Liver (tissue), 8 donors: ENCODE measurements at regions not wholly inside any gene's neighbourhood (a gene's known extent, or its start where the extent isn't known, plus 50 kb on each side); places are given as distances from the start of the nearest gene placed in this dataset.

Source experiments
- DNase-seq: peaks from one replicate; pipeline ENCODE4 v3.0.0-alpha.2; 2017; ENCODE audit warnings: low spot score
- H3K27ac ChIP-seq, 2 donors: one replicate each; pipeline ENCODE4 v1.7.0; 2013; ENCODE audit warnings: inconsistent platforms in 2 of 2, low read length in 2 of 2, control low read depth in 1 of 2, low read depth in 1 of 2, mild to moderate bottlenecking in 1 of 2
- H3K27me3 ChIP-seq, 4 donors: one replicate each; pipeline versions ENCODE4 v1.6.1 to v1.7.0; 2013; ENCODE audit warnings: low read length in 3 of 4, inconsistent platforms in 1 of 4, mild to moderate bottlenecking in 1 of 4, moderate library complexity in 1 of 4; ENCODE audit not compliant: control insufficient read depth in 4 of 4, insufficient read depth in 4 of 4
- H3K36me3 ChIP-seq, 4 donors: one replicate each; pipeline versions ENCODE4 v1.6.1 to v1.7.0; 2013; ENCODE audit warnings: low read length in 3 of 4, mild to moderate bottlenecking in 3 of 4, low read depth in 1 of 4, moderate library complexity in 1 of 4; ENCODE audit not compliant: control insufficient read depth in 4 of 4, insufficient read depth in 3 of 4
- H3K4me1 ChIP-seq, 4 donors: one replicate each; pipeline versions ENCODE4 v1.6.1 to v1.7.0; 2013; ENCODE audit warnings: low read length in 3 of 4, mild to moderate bottlenecking in 3 of 4, moderate library complexity in 1 of 4; ENCODE audit not compliant: control insufficient read depth in 4 of 4, insufficient read depth in 4 of 4
- H3K4me3 ChIP-seq, 3 donors: one replicate each; pipeline versions ENCODE4 v1.6.1 to v1.7.0; 2013; ENCODE audit warnings: low read length in 3 of 3, control low read depth in 1 of 3, low read depth in 1 of 3, mild to moderate bottlenecking in 1 of 3
- H3K9ac ChIP-seq, 2 donors: one replicate each; pipeline ENCODE4 v1.7.0; 2013; ENCODE audit warnings: low read length in 2 of 2, mild to moderate bottlenecking in 2 of 2, moderate library complexity in 2 of 2, control low read depth in 1 of 2, low read depth in 1 of 2
- H3K9me3 ChIP-seq, 4 donors: one replicate each; pipeline versions ENCODE4 v1.6.1 to v1.7.0; 2013; ENCODE audit warnings: low read length in 3 of 4; ENCODE audit not compliant: control insufficient read depth in 4 of 4
- EGR1 ChIP-seq, 2 donors: IDR thresholded peaks; 2 replicates each; pipeline ENCODE4 v1.6.1; 2016 to 2018; ENCODE audit warnings: antibody characterized with exemption in 2 of 2, low read depth in 2 of 2
- FOXA1 ChIP-seq: IDR thresholded peaks from 2 replicates; pipeline ENCODE4 v1.6.1; 2016; ENCODE audit warnings: antibody characterized with exemption
- FOXA2 ChIP-seq: IDR thresholded peaks from 2 replicates; pipeline ENCODE4 v1.6.1; 2016; ENCODE audit warnings: antibody characterized with exemption
- GABPA ChIP-seq, 2 donors: IDR thresholded peaks in 1 of 2; conservative IDR thresholded peaks in 1 of 2; 2 replicates each; pipeline ENCODE4 v1.6.1; 2016; ENCODE audit warnings: antibody characterized with exemption in 2 of 2, mild to moderate bottlenecking in 1 of 2, moderate library complexity in 1 of 2
- HNF4A ChIP-seq, 2 donors: conservative IDR thresholded peaks; 2 replicates each; pipeline ENCODE4 v1.6.1; 2016; ENCODE audit warnings: antibody characterized with exemption in 2 of 2, mild to moderate bottlenecking in 2 of 2
- RAD21 ChIP-seq, 2 donors: IDR thresholded peaks; 2 replicates each; pipeline ENCODE4 v1.6.1; 2016; ENCODE audit warnings: antibody characterized with exemption in 2 of 2, mild to moderate bottlenecking in 2 of 2
- RXRA ChIP-seq, 2 donors: IDR thresholded peaks; 2 replicates each; pipeline ENCODE4 v1.6.1; 2017 to 2018; ENCODE audit warnings: antibody characterized with exemption in 2 of 2, mild to moderate bottlenecking in 1 of 2
- SP1 ChIP-seq: IDR thresholded peaks from 2 replicates; pipeline ENCODE4 v1.6.1; 2018; ENCODE audit warnings: antibody characterized with exemption, mild to moderate bottlenecking
- TAF1 ChIP-seq: conservative IDR thresholded peaks from 2 replicates; pipeline ENCODE4 v1.6.1; 2016; ENCODE audit warnings: antibody characterized with exemption, mild to moderate bottlenecking
- WGBS: extraction: QIAGEN DNeasy Blood & Tissue Kit; methylation state at CpG from one replicate; pipeline ENCODE4 v1.1.7; 2013; 5-methylcytosine and 5-hydroxymethylcytosine counted together
- TF ChIP-seq, protein P1 (sequence below): IDR thresholded peaks from 2 replicates; pipeline ENCODE4 v1.6.1; 2016; ENCODE audit warnings: antibody characterized with exemption
- TF ChIP-seq, protein P2 (sequence below): fragments of 150-350 bp; IDR thresholded peaks from 2 replicates; pipeline ENCODE4 v1.5.1; 2017; ENCODE audit warnings: improper control_type of control experiment, low read depth, low read length; ENCODE audit not compliant: missing input control
- TF ChIP-seq, protein P3 (sequence below): IDR thresholded peaks from 2 replicates; pipeline ENCODE4 v1.6.1; 2016; ENCODE audit warnings: antibody characterized with exemption
- TF ChIP-seq, protein P4 (sequence below): IDR thresholded peaks from 2 replicates; pipeline ENCODE4 v1.6.1; 2016; ENCODE audit warnings: antibody characterized with exemption
- donor health status: healthy.
- donor health status: healthy.
- donor health status: healthy.
- donor health status: healthy.
- donor health status: healthy.

DNA sequence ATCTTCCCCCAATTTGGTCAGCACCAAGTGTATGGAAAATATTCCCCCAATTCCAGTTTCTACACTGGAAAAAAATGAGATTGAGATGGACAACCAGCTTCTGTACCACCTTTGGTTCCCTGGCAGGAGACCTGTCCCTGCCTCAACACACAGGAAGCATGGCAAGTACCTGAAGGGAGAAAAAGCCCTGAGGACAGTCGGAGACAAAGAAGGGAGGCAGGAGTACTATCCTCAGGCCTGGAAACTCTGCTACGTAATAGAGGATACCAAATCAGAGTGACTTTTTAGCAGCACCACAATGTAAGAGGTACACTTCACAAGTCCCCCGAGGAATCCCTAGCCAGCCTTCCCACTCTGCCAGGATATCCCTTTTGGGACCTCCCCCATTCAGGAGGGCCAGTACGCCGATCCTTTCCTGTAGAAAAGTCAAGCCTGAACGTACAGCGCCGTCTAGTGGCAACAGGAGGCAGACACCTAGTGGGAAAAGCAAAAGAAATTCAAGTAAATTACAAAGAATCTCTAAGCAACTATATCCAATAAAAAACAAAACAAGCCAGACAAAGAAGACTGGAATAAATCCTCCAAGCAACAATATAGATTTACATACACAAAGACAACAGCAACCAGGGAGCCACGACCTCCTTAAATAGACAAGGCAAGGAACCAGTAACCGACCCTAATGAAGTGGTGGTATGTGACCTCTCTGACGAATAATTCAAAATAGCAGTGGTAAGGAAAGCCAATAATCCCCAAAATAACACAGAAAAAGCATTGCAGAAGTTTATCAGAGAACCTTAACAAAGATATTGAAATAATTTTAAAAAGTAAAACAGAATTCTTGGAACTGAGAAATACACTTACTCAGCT is 63.3 kb upstream of the SLCO6A1 start:
- peaks cover 0 to 3% (median 0%) of the 10 kb centered on the region in 4 donors for H3K27me3 ChIP-seq
- H3K9me3 ChIP-seq = no peaks in the 10 kb centered on the region
- no peak for DNase-seq
- WGBS = 38% methylated on average over 11 of the region's 11 CpGs
- H3K4me1 ChIP-seq = no peaks in the 10 kb centered on the region
- no peak overlapping the region for H3K27ac ChIP-seq
- H3K9ac ChIP-seq = no peak overlapping the region
- H3K36me3 ChIP-seq = no peaks in the 10 kb centered on the region
- no peak overlapping the region for H3K4me3 ChIP-seq
- TF ChIP-seq, protein P1, sequence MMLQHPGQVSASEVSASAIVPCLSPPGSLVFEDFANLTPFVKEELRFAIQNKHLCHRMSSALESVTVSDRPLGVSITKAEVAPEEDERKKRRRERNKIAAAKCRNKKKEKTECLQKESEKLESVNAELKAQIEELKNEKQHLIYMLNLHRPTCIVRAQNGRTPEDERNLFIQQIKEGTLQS = no peak
- TF ChIP-seq RAD21 (IDR thresholded peaks at IDR 0.05) (peak; percentile 59 to 76), TAF1 (no peak)
- TF ChIP-seq, protein P2, sequence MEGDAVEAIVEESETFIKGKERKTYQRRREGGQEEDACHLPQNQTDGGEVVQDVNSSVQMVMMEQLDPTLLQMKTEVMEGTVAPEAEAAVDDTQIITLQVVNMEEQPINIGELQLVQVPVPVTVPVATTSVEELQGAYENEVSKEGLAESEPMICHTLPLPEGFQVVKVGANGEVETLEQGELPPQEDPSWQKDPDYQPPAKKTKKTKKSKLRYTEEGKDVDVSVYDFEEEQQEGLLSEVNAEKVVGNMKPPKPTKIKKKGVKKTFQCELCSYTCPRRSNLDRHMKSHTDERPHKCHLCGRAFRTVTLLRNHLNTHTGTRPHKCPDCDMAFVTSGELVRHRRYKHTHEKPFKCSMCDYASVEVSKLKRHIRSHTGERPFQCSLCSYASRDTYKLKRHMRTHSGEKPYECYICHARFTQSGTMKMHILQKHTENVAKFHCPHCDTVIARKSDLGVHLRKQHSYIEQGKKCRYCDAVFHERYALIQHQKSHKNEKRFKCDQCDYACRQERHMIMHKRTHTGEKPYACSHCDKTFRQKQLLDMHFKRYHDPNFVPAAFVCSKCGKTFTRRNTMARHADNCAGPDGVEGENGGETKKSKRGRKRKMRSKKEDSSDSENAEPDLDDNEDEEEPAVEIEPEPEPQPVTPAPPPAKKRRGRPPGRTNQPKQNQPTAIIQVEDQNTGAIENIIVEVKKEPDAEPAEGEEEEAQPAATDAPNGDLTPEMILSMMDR = peak; percentile 32
- TF ChIP-seq, protein P3, sequence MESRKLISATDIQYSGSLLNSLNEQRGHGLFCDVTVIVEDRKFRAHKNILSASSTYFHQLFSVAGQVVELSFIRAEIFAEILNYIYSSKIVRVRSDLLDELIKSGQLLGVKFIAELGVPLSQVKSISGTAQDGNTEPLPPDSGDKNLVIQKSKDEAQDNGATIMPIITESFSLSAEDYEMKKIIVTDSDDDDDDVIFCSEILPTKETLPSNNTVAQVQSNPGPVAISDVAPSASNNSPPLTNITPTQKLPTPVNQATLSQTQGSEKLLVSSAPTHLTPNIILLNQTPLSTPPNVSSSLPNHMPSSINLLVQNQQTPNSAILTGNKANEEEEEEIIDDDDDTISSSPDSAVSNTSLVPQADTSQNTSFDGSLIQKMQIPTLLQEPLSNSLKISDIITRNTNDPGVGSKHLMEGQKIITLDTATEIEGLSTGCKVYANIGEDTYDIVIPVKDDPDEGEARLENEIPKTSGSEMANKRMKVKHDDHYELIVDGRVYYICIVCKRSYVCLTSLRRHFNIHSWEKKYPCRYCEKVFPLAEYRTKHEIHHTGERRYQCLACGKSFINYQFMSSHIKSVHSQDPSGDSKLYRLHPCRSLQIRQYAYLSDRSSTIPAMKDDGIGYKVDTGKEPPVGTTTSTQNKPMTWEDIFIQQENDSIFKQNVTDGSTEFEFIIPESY = no peak

DNA sequence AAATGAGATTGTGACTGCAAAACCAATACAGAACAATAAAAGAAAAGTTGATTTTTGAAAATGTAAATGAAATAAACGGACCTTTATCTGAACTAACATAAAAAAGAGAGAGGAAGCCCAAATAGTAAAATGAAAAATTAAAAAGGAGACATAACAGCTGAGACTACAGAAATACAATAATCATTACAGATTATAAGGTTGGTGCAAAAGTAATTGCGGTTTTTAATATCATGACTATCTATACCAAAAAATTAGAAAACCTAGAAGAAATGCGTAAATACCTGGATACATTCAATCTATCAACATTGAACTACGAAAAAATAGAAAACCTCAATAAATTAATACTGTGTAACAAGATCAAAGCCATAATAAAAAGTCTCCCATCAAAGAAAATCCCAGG is 71.9 kb upstream of the SLCO6A1 start:
- H3K36me3 ChIP-seq = no peaks in the 10 kb centered on the region
- no peak overlapping the region for H3K4me3 ChIP-seq
- no peak overlapping the region for H3K9ac ChIP-seq
- peaks cover 0 to 4% (median 0%) of the 10 kb centered on the region in 4 donors for H3K27me3 ChIP-seq
- TF ChIP-seq GABPA (IDR thresholded peaks at IDR 0.05 in 1 of 2, conservative IDR thresholded peaks at IDR 0.05 in 1 of 2) (no peak), HNF4A (conservative IDR thresholded peaks at IDR 0.05) (no peak), SP1 (no peak), FOXA2 (no peak), RXRA (IDR thresholded peaks at IDR 0.05) (no peak), EGR1 (IDR thresholded peaks at IDR 0.05; ENCODE audit: low read depth in 2 of 2) (no peak)
- TF ChIP-seq, protein P1 = no peak
- H3K4me1 ChIP-seq = no peaks in the 10 kb centered on the region
- H3K9me3 ChIP-seq = no peaks in the 10 kb centered on the region
- WGBS = 47% methylated on average over 4 of the region's 4 CpGs
- no peak overlapping the region for H3K27ac ChIP-seq
- DNase-seq = no peak

DNA sequence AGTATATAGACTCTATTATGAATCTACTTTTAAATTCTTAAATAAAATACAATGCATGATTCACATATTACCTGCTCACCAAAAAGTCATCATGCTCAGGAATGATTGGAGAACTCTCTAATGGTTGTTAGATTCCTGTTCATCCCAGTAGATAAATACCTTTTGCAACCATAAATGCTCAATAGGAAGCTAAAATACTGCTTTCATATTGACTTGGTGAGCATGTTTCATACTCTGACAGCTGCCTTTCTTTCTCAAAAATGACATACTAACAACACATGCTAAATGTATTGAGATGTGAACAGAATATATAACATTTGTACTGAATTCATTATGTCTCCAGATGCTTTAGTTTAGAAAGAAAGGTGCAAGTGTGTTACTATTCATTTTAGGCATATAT is 79.6 kb upstream of the SLCO6A1 start:
- Histone ChIP-seq H3K27ac (no peak overlapping the region), H3K9me3 (no peaks in the 10 kb centered on the region), H3K9ac (no peak overlapping the region), H3K27me3 (no peaks in the 10 kb centered on the region), H3K4me1 (no peaks in the 10 kb centered on the region), H3K4me3 (no peak overlapping the region), H3K36me3 (no peaks in the 10 kb centered on the region)
- TF ChIP-seq, protein P1 = no peak
- TF ChIP-seq, protein P4, sequence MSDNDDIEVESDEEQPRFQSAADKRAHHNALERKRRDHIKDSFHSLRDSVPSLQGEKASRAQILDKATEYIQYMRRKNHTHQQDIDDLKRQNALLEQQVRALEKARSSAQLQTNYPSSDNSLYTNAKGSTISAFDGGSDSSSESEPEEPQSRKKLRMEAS = no peak
- no peak for TF ChIP-seq FOXA1
- no peak for TF ChIP-seq FOXA2
- no peak for TF ChIP-seq RXRA (IDR thresholded peaks at IDR 0.05)
- no peak for TF ChIP-seq RAD21 (IDR thresholded peaks at IDR 0.05)
- TF ChIP-seq, protein P2 = no peak
- no peak for DNase-seq
